HCT116 (cell line): ENCODE measurements at regions not wholly inside any gene's neighbourhood (a gene's known extent, or its start where the extent isn't known, plus 50 kb on each side); places are given as distances from the start of the nearest gene placed in this dataset.

Experiments used
- ATF3 ChIP-seq: IDR thresholded peaks from 2 replicates; pipeline ENCODE4 v1.6.1; 2012
- CTCF ChIP-seq, 3 experiments: fragments of 200-600 bp in 1 of 3; sonication (generic) in 1 of 3; IDR thresholded peaks in 2 of 3; conservative IDR thresholded peaks in 1 of 3; 2 replicates each; pipeline ENCODE4 v1.5.1; 2012 to 2017; ENCODE audit warnings: low read depth in 2 of 3, low read length in 2 of 3, antibody characterized with exemption in 1 of 3, borderline replicate concordance in 1 of 3, control low read depth in 1 of 3, mild to moderate bottlenecking in 1 of 3, mixed read lengths in 1 of 3, mixed run types in 1 of 3, moderate library complexity in 1 of 3; ENCODE audit not compliant: insufficient read depth in 1 of 3
- EGR1 ChIP-seq: IDR thresholded peaks from 2 replicates; pipeline ENCODE4 v1.6.1; 2012; ENCODE audit warnings: low read depth
- EZH2 ChIP-seq: fragments of 200-600 bp; sonication (generic); IDR thresholded peaks from 2 replicates; pipeline ENCODE4 v1.6.1; 2017; ENCODE audit warnings: antibody characterized with exemption, mixed run types
- POLR2A ChIP-seq: IDR thresholded peaks from 2 replicates; pipeline ENCODE4 v1.7.0; 2011; ENCODE audit warnings: borderline replicate concordance; ENCODE audit not compliant: insufficient read depth, insufficient read length; ENCODE audit errors: extremely low read depth
- SIN3A ChIP-seq: IDR thresholded peaks from 2 replicates; pipeline ENCODE4 v1.6.1; 2012; ENCODE audit warnings: low read depth
- SP1 ChIP-seq: IDR thresholded peaks from 2 replicates; pipeline ENCODE4 v1.6.1; 2012; ENCODE audit warnings: low read depth

- TF ChIP-seq POLR2A, result no peak
- TF ChIP-seq CTCF (IDR thresholded peaks at IDR 0.05 in 2 of 3, conservative IDR thresholded peaks at IDR 0.05 in 1 of 3; ENCODE audit: borderline replicate concordance in 1 of 3, insufficient read depth in 1 of 3, low read depth in 2 of 3, low read length in 2 of 3), result no peak
- TF ChIP-seq EGR1, result no peak
- no peak for TF ChIP-seq ATF3
- TF ChIP-seq SIN3A, result no peak
- no peak for TF ChIP-seq EZH2
- TF ChIP-seq SP1, result no peak
Observed at GRCh38 chr18:14936313-14936712, 188.3 kb downstream of the ANKRD30B start.
